RWPE2 (cell line): ENCODE measurements at regions not wholly inside any gene's neighbourhood (a gene's known extent, or its start where the extent isn't known, plus 50 kb on each side); places are given as distances from the start of the nearest gene placed in this dataset.

ENCODE experiments used
- ATAC-seq: fragments of 200-7000 bp; cut with Tn5 transposase; 3 replicates; pipeline ENCODE4 v1.9.1; 2021; ENCODE audit warnings: low read depth
- DNase-seq: peaks from one replicate; pipeline ENCODE4 v3.0.0-alpha.2; 2020; ENCODE audit warnings: low spot score
- H3K27ac ChIP-seq: fragments of 450-650 bp; 2 replicates; pipeline ENCODE4 v1.5.1; 2017; ENCODE audit warnings: mild to moderate bottlenecking; ENCODE audit not compliant: poor library complexity, severe bottlenecking
- H3K27me3 ChIP-seq: fragments of 250-450 bp; sonication (Bioruptor Pico); 2 replicates; pipeline ENCODE4 v1.5.1; 2021; ENCODE audit warnings: mild to moderate bottlenecking, moderate library complexity; ENCODE audit not compliant: insufficient read depth, poor library complexity, severe bottlenecking
- H3K36me3 ChIP-seq: fragments of 250-450 bp; sonication (Bioruptor Pico); 2 replicates; pipeline ENCODE4 v1.5.1; 2020; ENCODE audit warnings: low read depth, mild to moderate bottlenecking, moderate library complexity
- H3K4me1 ChIP-seq: fragments of 250-450 bp; sonication (Bioruptor Pico); 2 replicates; pipeline ENCODE4 v1.5.1; 2021; ENCODE audit warnings: mild to moderate bottlenecking, moderate library complexity; ENCODE audit not compliant: insufficient read depth, poor library complexity, severe bottlenecking
- H3K4me3 ChIP-seq: fragments of 250-450 bp; sonication (Bioruptor Pico); 2 replicates; pipeline ENCODE4 v1.5.1; 2021; ENCODE audit warnings: mild to moderate bottlenecking, moderate library complexity; ENCODE audit not compliant: severe bottlenecking
- H3K9me3 ChIP-seq: fragments of 250-450 bp; sonication (Bioruptor Pico); 2 replicates; pipeline ENCODE4 v1.5.1; 2021; ENCODE audit warnings: mild to moderate bottlenecking, moderate library complexity; ENCODE audit not compliant: severe bottlenecking
- TF ChIP-seq, protein P1 (sequence below): fragments of 450-650 bp; IDR thresholded peaks from one replicate; pipeline ENCODE4 v1.5.1; 2017; ENCODE audit warnings: mild to moderate bottlenecking, moderate library complexity; ENCODE audit not compliant: poor library complexity, severe bottlenecking

DNA sequence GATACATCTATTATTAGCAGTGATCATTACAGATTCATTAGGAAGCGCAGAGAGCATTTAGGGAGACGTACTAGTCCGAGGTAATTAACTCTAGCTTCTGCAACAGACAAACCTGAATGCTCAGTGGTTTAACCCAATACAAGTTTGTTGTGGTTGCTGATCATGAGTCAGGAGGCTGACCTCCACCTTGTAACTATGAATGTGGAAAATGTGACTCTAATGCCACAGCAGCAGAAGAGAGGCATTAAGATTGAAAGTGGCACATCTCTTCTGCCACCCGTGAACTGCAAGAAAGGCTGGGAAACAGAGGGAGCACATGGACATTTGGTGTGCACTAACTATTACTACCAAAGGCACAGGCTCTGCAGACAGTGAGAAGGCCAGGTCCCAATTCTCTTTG is 71.2 kb upstream of the C3orf80 start:
- H3K27me3 ChIP-seq = no peaks in the 10 kb centered on the region
- no peaks in the 10 kb centered on the region for H3K9me3 ChIP-seq
- no peak overlapping the region for H3K4me3 ChIP-seq
- no peaks in the 10 kb centered on the region for H3K4me1 ChIP-seq
- H3K27ac ChIP-seq = no peak overlapping the region
- no peaks in the 10 kb centered on the region for H3K36me3 ChIP-seq
- TF ChIP-seq, protein P1, sequence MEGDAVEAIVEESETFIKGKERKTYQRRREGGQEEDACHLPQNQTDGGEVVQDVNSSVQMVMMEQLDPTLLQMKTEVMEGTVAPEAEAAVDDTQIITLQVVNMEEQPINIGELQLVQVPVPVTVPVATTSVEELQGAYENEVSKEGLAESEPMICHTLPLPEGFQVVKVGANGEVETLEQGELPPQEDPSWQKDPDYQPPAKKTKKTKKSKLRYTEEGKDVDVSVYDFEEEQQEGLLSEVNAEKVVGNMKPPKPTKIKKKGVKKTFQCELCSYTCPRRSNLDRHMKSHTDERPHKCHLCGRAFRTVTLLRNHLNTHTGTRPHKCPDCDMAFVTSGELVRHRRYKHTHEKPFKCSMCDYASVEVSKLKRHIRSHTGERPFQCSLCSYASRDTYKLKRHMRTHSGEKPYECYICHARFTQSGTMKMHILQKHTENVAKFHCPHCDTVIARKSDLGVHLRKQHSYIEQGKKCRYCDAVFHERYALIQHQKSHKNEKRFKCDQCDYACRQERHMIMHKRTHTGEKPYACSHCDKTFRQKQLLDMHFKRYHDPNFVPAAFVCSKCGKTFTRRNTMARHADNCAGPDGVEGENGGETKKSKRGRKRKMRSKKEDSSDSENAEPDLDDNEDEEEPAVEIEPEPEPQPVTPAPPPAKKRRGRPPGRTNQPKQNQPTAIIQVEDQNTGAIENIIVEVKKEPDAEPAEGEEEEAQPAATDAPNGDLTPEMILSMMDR = no peak
- DNase-seq (no peak), ATAC-seq (no peak)

DNA sequence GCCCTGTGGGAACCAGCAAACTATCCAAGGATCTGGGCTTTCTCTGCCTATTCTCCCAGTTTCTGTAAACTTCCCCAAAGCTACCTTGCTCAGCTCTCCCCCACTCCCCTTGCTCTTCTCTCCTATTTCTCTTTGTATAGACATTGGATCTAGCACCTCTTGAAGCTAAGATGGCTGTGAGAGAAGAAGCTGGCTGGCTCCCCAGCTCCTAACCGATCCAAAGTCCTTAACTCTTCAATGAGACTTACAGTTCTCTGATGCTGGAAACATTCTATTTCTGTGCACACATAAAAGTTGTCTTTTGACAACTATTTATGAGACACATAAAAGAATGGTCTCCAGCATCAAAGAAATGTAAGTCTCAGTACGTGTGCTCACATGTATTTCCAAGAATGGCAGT is 70.6 kb upstream of the C3orf80 start:
- TF ChIP-seq, protein P1 = no peak
- ATAC-seq (no peak), DNase-seq (no peak)
- Histone ChIP-seq H3K27me3 (no peaks in the 10 kb centered on the region), H3K9me3 (no peaks in the 10 kb centered on the region), H3K4me3 (no peak overlapping the region), H3K36me3 (no peaks in the 10 kb centered on the region), H3K27ac (no peak overlapping the region), H3K4me1 (no peaks in the 10 kb centered on the region)

DNA sequence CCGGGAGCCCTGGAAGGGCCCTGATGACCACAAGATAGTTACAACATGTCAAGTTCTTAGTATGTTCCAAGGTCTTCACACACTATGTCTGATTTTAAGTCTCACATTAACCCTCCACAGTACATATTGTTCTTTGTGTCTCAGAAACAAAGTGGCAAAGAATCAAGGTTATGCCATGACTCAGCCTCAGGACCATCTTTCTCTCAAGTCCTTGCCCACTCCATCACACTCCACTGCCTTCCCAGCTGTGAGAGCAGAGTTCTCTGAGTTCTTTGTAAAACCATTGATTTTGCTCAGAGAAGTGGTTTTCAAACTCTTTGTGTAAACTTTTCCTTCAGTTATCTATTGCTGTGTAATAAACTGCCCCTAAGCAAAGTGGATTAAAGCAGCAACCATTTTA is 67.9 kb upstream of the C3orf80 start:
- no peak overlapping the region for H3K4me3 ChIP-seq
- H3K4me1 ChIP-seq = no peaks in the 10 kb centered on the region
- H3K27me3 ChIP-seq = no peaks in the 10 kb centered on the region
- ATAC-seq (no peak), DNase-seq (no peak)
- TF ChIP-seq, protein P1 = no peak
- no peak overlapping the region for H3K27ac ChIP-seq
- no peaks in the 10 kb centered on the region for H3K9me3 ChIP-seq
- no peaks in the 10 kb centered on the region for H3K36me3 ChIP-seq

DNA sequence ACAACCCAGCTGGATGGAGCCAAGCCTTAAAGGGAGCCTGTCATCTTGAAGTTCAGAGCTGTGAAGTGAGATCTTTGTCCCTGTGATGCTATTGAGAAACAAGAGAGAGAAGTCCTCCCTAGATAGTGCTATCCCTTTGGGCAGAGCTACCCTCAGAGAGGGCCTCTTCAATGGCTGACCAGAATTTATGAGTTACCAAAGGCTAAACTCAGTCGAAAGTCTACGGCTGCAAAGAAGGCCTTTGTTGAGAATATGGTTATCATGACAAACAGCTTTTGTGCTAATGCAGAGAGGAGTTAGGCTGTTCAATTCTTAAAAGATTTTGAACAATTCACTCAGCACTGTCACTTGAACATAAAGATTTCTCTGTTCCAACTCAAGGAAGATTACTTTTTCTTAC is 65.9 kb upstream of the C3orf80 start:
- TF ChIP-seq, protein P1 = no peak
- H3K27me3 ChIP-seq = no peaks in the 10 kb centered on the region
- H3K4me1 ChIP-seq = no peaks in the 10 kb centered on the region
- ATAC-seq = no peak
- no peak overlapping the region for H3K4me3 ChIP-seq
- no peaks in the 10 kb centered on the region for H3K9me3 ChIP-seq
- DNase-seq = no peak
- H3K27ac ChIP-seq = no peak overlapping the region
- H3K36me3 ChIP-seq = no peaks in the 10 kb centered on the region

DNA sequence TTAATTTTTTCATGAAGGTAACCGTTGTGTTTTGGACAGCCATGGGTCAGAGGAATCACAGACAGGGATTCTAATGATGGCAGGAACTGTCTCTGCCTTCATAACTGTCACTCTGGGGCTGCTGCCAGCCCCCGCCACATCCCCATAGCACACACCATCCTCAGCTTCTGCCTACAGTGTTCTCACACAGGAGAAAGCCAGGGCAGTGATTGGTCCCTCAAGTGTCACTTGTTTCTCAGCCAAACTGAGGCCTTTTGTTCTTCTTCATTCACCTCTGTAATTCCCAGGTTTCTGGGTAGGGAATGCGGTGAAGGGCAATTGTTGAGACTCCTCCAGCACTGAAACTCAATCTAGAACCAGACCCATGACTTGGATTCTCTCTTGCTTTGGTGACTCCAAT is 65.4 kb upstream of the C3orf80 start:
- no peaks in the 10 kb centered on the region for H3K4me1 ChIP-seq
- no peak for DNase-seq
- no peak overlapping the region for H3K4me3 ChIP-seq
- no peaks in the 10 kb centered on the region for H3K36me3 ChIP-seq
- H3K9me3 ChIP-seq = no peaks in the 10 kb centered on the region
- TF ChIP-seq, protein P1 = no peak
- H3K27ac ChIP-seq = no peak overlapping the region
- no peaks in the 10 kb centered on the region for H3K27me3 ChIP-seq
- ATAC-seq = no peak
